H1 (cell line): ENCODE measurements at regions not wholly inside any gene's neighbourhood (a gene's known extent, or its start where the extent isn't known, plus 50 kb on each side); places are given as distances from the start of the nearest gene placed in this dataset.

Source experiments
- CTCF ChIA-PET: fragments of 300-600 bp; sonication (Branson Sonifier 250); formaldehyde crosslinking; loops from one replicate; lab custom pipeline; 2021; ENCODE audit not compliant: partially characterized antibody; lab: Charles Lee
- POLR2A ChIA-PET: fragments of 300-600 bp; sonication (Branson Sonifier 250); formaldehyde crosslinking; loops from one replicate; lab custom pipeline; 2021; ENCODE audit warnings: inconsistent platforms; ENCODE audit not compliant: partially characterized antibody; lab: Charles Lee
- DNase-seq, 2 experiments: peaks; one replicate each; pipeline versions ENCODE4 v3.0.0 to v3.0.0-alpha.2; 2010 to 2022; ENCODE audit warnings: low spot score in 2 of 2, low read depth in 1 of 2, mixed read lengths in 1 of 2
- FAIRE-seq: peaks from 2 replicates; lab custom pipeline; 2011; peaks lifted over from hg19 to GRCh38; lab: Jason Lieb, UNC
- H2AFZ ChIP-seq: 2 replicates; pipeline ENCODE4 v1.8.1; 2012; ENCODE audit warnings: low read length, inconsistent platforms
- H2AK5ac ChIP-seq: 2 replicates; pipeline ENCODE4 v1.6.1; 2013; ENCODE audit warnings: low read depth, low read length
- H2BK120ac ChIP-seq: replicated peaks from 2 replicates; pipeline ENCODE3; 2013; ENCODE audit warnings: low read depth, low read length, inconsistent platforms
- H2BK12ac ChIP-seq: 2 replicates; pipeline ENCODE4 v1.6.1; 2013; ENCODE audit warnings: low read depth, low read length
- H2BK15ac ChIP-seq: 2 replicates; pipeline ENCODE4 v1.6.1; 2013; ENCODE audit warnings: low read length
- H2BK20ac ChIP-seq: 2 replicates; pipeline ENCODE4 v1.6.1; 2013; ENCODE audit warnings: low read length
- H2BK5ac ChIP-seq: 2 replicates; pipeline ENCODE4 v1.6.1; 2013; ENCODE audit warnings: low read depth, low read length
- H3K14ac ChIP-seq: 2 replicates; pipeline ENCODE4 v1.6.1; 2013; ENCODE audit warnings: inconsistent platforms; ENCODE audit not compliant: insufficient read length
- H3K18ac ChIP-seq: 2 replicates; pipeline ENCODE4 v1.6.1; 2013; ENCODE audit warnings: low read length; ENCODE audit errors: extremely low read depth
- H3K23ac ChIP-seq: 2 replicates; pipeline ENCODE4 v1.6.1; 2013; ENCODE audit warnings: inconsistent platforms; ENCODE audit not compliant: insufficient read length
- H3K23me2 ChIP-seq: 2 replicates; pipeline ENCODE4 v1.6.1; 2013; ENCODE audit warnings: low read depth, low read length
- H3K27ac ChIP-seq: 2 replicates; pipeline ENCODE4 v1.6.1; 2011; ENCODE audit warnings: low read depth, low read length, inconsistent platforms
- H3K27me3 ChIP-seq, 4 experiments: replicated peaks in 1 of 4; 1 replicate in 1 of 4; 2 replicates in 3 of 4; pipeline versions ENCODE4 v1.6.1 to v1.8.1; 2011 to 2013; ENCODE audit warnings: low read length in 3 of 4, mild to moderate bottlenecking in 3 of 4, inconsistent platforms in 2 of 4, mixed read lengths in 2 of 4, moderate library complexity in 1 of 4; ENCODE audit not compliant: control insufficient read depth in 3 of 4, insufficient read depth in 3 of 4; ENCODE audit errors: extremely low read depth in 1 of 4
- H3K36me3 ChIP-seq, 4 experiments: 2 replicates each; pipeline versions ENCODE4 v1.6.1 to v1.8.1; 2011 to 2013; ENCODE audit warnings: mild to moderate bottlenecking in 4 of 4, low read length in 3 of 4, moderate library complexity in 2 of 4, control low read depth in 1 of 4, inconsistent platforms in 1 of 4; ENCODE audit not compliant: insufficient read depth in 4 of 4, control insufficient read depth in 2 of 4
- H3K4ac ChIP-seq: replicated peaks from 2 replicates; pipeline ENCODE3; 2013; ENCODE audit warnings: low read length, low read depth, mixed read lengths, inconsistent platforms; ENCODE audit not compliant: insufficient read length
- H3K4me1 ChIP-seq, 4 experiments: replicated peaks in 1 of 4; 1 replicate in 1 of 4; 2 replicates in 3 of 4; pipeline versions ENCODE4 v1.6.1 to v1.8.1; 2011 to 2013; ENCODE audit warnings: low read length in 3 of 4, inconsistent platforms in 2 of 4, mixed read lengths in 1 of 4; ENCODE audit not compliant: insufficient read depth in 4 of 4, control insufficient read depth in 3 of 4
- H3K4me2 ChIP-seq, 2 experiments: 2 replicates each; pipeline versions ENCODE4 v1.6.1 to v1.8.1; 2011 to 2013; ENCODE audit warnings: low read depth in 2 of 2, low read length in 2 of 2, control low read depth in 1 of 2, inconsistent platforms in 1 of 2, mild to moderate bottlenecking in 1 of 2; ENCODE audit not compliant: insufficient read depth in 1 of 2
- H3K4me3 ChIP-seq, 4 experiments: fragments of 200-600, 300-600 bp in 1 of 4; sonication (generic), shearing (Covaris generic), sonication (Bioruptor Twin) in 1 of 4; 2 replicates each; pipeline versions ENCODE4 v1.5.1 to v1.8.1; 2011 to 2016; ENCODE audit warnings: low read length in 4 of 4, low read depth in 3 of 4, control low read depth in 2 of 4, inconsistent platforms in 2 of 4, mild to moderate bottlenecking in 2 of 4, mixed read lengths in 1 of 4, moderate library complexity in 1 of 4; ENCODE audit not compliant: insufficient read depth in 2 of 4; ENCODE audit errors: extremely low read depth in 1 of 4
- H3K56ac ChIP-seq: replicated peaks from 2 replicates; pipeline ENCODE3; 2013; ENCODE audit warnings: low read depth, mild to moderate bottlenecking, mixed read lengths, low read length, inconsistent platforms; ENCODE audit not compliant: insufficient read length
- H3K79me1 ChIP-seq: 2 replicates; pipeline ENCODE4 v1.6.1; 2013; ENCODE audit warnings: low read depth, low read length, control low read depth
- H3K79me2 ChIP-seq, 2 experiments: 2 replicates each; pipeline versions ENCODE4 v1.6.1 to v1.8.1; 2012 to 2013; ENCODE audit warnings: low read length in 2 of 2, mild to moderate bottlenecking in 2 of 2, inconsistent platforms in 1 of 2; ENCODE audit not compliant: insufficient read depth in 2 of 2, control insufficient read depth in 1 of 2
- H3K9ac ChIP-seq, 4 experiments: replicated peaks in 1 of 4; 1 replicate in 1 of 4; 2 replicates in 3 of 4; pipeline versions ENCODE4 v1.6.1 to v1.8.1; 2011 to 2013; ENCODE audit warnings: low read depth in 3 of 4, low read length in 3 of 4, control low read depth in 2 of 4, mild to moderate bottlenecking in 2 of 4, moderate library complexity in 2 of 4, inconsistent platforms in 1 of 4; ENCODE audit errors: extremely low read depth in 1 of 4
- H3K9me3 ChIP-seq, 2 experiments: 2 replicates each; pipeline versions ENCODE4 v1.6.1 to v1.8.1; 2012 to 2013; ENCODE audit warnings: mild to moderate bottlenecking in 2 of 2, moderate library complexity in 2 of 2, control low read depth in 1 of 2, inconsistent platforms in 1 of 2, low read depth in 1 of 2, low read length in 1 of 2, mixed read lengths in 1 of 2; ENCODE audit not compliant: insufficient read depth in 2 of 2
- H4K20me1 ChIP-seq, 2 experiments: replicated peaks in 1 of 2; 2 replicates each; pipeline versions ENCODE3 to v1.8.1; 2011 to 2013; ENCODE audit warnings: inconsistent platforms in 2 of 2, low read length in 2 of 2, mild to moderate bottlenecking in 1 of 2; ENCODE audit not compliant: insufficient read depth in 2 of 2, control insufficient read depth in 1 of 2
- H4K5ac ChIP-seq: 2 replicates; pipeline ENCODE4 v1.6.1; 2013; ENCODE audit warnings: low read length, low read depth, mixed read lengths, inconsistent platforms; ENCODE audit not compliant: insufficient read length
- H4K8ac ChIP-seq: 2 replicates; pipeline ENCODE4 v1.8.0; 2013; ENCODE audit warnings: mild to moderate bottlenecking, moderate library complexity, low read length, inconsistent platforms; ENCODE audit not compliant: insufficient read depth; ENCODE audit errors: extremely low read depth
- H4K91ac ChIP-seq: replicated peaks from 2 replicates; pipeline ENCODE3; 2013; ENCODE audit warnings: low read length, mixed read lengths, inconsistent platforms; ENCODE audit not compliant: insufficient read length
- ATF2 ChIP-seq: IDR thresholded peaks from 2 replicates; pipeline ENCODE4 v1.6.1; 2012; ENCODE audit warnings: low read length, inconsistent platforms
- CHD2 ChIP-seq: IDR thresholded peaks from 2 replicates; pipeline ENCODE4 v1.6.1; 2012; ENCODE audit warnings: low read length, improper control_type of control experiment
- EZH2 ChIP-seq: fragments of 200-600 bp; sonication (generic); IDR thresholded peaks from 2 replicates; pipeline ENCODE4 v1.7.1; 2012; ENCODE audit warnings: low read depth, mild to moderate bottlenecking, moderate library complexity, low read length, inconsistent platforms; ENCODE audit not compliant: severe bottlenecking
- KDM1A ChIP-seq: fragments of 200-600, 300-600 bp; sonication (generic); IDR thresholded peaks from 2 replicates; pipeline ENCODE4 v1.7.1; 2016; ENCODE audit warnings: mild to moderate bottlenecking, low read length, borderline replicate concordance
- RXRA ChIP-seq: IDR thresholded peaks from 2 replicates; pipeline ENCODE4 v1.6.1; 2011; ENCODE audit warnings: low read depth, mild to moderate bottlenecking, low read length, moderate library complexity; ENCODE audit not compliant: insufficient read depth
- SAP30 ChIP-seq: fragments of 300-600 bp; sonication (generic); IDR thresholded peaks from 2 replicates; pipeline ENCODE4 v1.7.1; 2012; ENCODE audit warnings: low read length, moderate library complexity, mild to moderate bottlenecking, inconsistent platforms; ENCODE audit not compliant: insufficient read depth, insufficient replicate concordance
- SUZ12 ChIP-seq: fragments of 200-600 bp; sonication (generic); IDR thresholded peaks from 2 replicates; pipeline ENCODE4 v1.6.1; 2012; ENCODE audit warnings: mild to moderate bottlenecking, inconsistent platforms, low read length, moderate library complexity, mixed read lengths
- ZNF274 ChIP-seq: IDR thresholded peaks from 2 replicates; pipeline ENCODE4 v1.7.0; 2012; ENCODE audit warnings: low read length, borderline replicate concordance; ENCODE audit errors: extremely low read depth
- WGBS, 2 experiments: shearing (Covaris generic) in 1 of 2; methylation state at CpG; one replicate each; pipeline versions ENCODE4 v1.1.6 to v1.1.7; 2013 to 2015; ENCODE audit warnings: low lambda C conversion rate in 2 of 2, mixed read lengths in 2 of 2, inconsistent platforms in 1 of 2, low coverage in 1 of 2, missing lambda C conversion rate in 1 of 2; ENCODE audit not compliant: insufficient replicate concordance in 2 of 2, insufficient coverage in 1 of 2, insufficient read length in 1 of 2; ENCODE audit errors: extremely low coverage in 1 of 2, missing lambda C conversion rate in 1 of 2; 5-methylcytosine and 5-hydroxymethylcytosine counted together
- TF ChIP-seq, protein P1 (sequence below): IDR thresholded peaks from 2 replicates; pipeline ENCODE4 v1.6.1; 2012; ENCODE audit warnings: inconsistent platforms

- H3K27me3 ChIP-seq, result no peaks in the 10 kb centered on the region
- no peaks in the 10 kb centered on the region for H3K23me2 ChIP-seq
- no peak overlapping the region for H3K27ac ChIP-seq
- no peak overlapping the region for H2AFZ ChIP-seq
- H4K8ac ChIP-seq, result no peak overlapping the region
- H3K36me3 ChIP-seq, result peaks cover 0 to 11% (median 3%) of the 10 kb centered on the region in 4 experiments; a peak in 3 of 8 replicates
- peaks cover 0 to 68% of the 10 kb centered on the region in 2 experiments; a peak in 2 of 4 replicates for H3K79me2 ChIP-seq
- peaks cover 1 to 12% (median 5%) of the 10 kb centered on the region in 4 experiments; a peak in 3 of 7 replicates for H3K4me1 ChIP-seq
- no peak overlapping the region for H3K18ac ChIP-seq
- H3K79me1 ChIP-seq, result peaks cover 6% of the 10 kb centered on the region
- TF ChIP-seq EZH2 (no peak), ZNF274 (no peak), KDM1A (no peak), SAP30 (no peak), SUZ12 (no peak), ATF2 (no peak), RXRA (no peak), CHD2 (no peak)
- TF ChIP-seq, protein P1, sequence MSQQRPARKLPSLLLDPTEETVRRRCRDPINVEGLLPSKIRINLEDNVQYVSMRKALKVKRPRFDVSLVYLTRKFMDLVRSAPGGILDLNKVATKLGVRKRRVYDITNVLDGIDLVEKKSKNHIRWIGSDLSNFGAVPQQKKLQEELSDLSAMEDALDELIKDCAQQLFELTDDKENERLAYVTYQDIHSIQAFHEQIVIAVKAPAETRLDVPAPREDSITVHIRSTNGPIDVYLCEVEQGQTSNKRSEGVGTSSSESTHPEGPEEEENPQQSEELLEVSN, result no peak
- H3K4me2 ChIP-seq, result no peak overlapping the region
- H2AK5ac ChIP-seq, result no peak overlapping the region
- H2BK120ac ChIP-seq, result no peak overlapping the region
- H3K9me3 ChIP-seq, result no peaks in the 10 kb centered on the region
- H3K23ac ChIP-seq, result no peak overlapping the region
- CTCF ChIA-PET, result no interaction called here
- H2BK15ac ChIP-seq, result no peak overlapping the region
- no peak overlapping the region for H2BK20ac ChIP-seq
- no peak overlapping the region for H3K56ac ChIP-seq
- no peak overlapping the region for H3K4me3 ChIP-seq
- no peak overlapping the region for H2BK12ac ChIP-seq
- H2BK5ac ChIP-seq, result no peak overlapping the region
- H4K5ac ChIP-seq, result no peak overlapping the region
- 87% methylated on average over 4 of the region's 4 CpGs; no CpG with 5 or more reads in 1 of the 2 experiments for WGBS, 2 experiments
- H3K9ac ChIP-seq, result no peak overlapping the region
- no peaks in the 10 kb centered on the region for H4K20me1 ChIP-seq
- DNase-seq, result no peak
- POLR2A ChIA-PET, result no interaction called here
- H4K91ac ChIP-seq, result no peak overlapping the region
- H3K4ac ChIP-seq, result no peak overlapping the region
- H3K14ac ChIP-seq, result no peak overlapping the region
- no peak for FAIRE-seq
Observed at GRCh38 chr6:21811484-21811883, 217.9 kb downstream of the SOX4 start.
